ENCODE measurements at regions not wholly inside any gene's neighbourhood (a gene's known extent, or its start where the extent isn't known, plus 50 kb on each side); places are given as distances from the start of the nearest gene placed in this dataset.

- TF ChIP-seq CTCF (IDR thresholded peaks at IDR 0.05; ENCODE audit: low read depth, low read length, poor library complexity, severe bottlenecking) (no peak), EZH2phosphoT487 (IDR thresholded peaks at IDR 0.05; ENCODE audit: borderline replicate concordance, low read length) (no peak)
Observed at GRCh38 chr2:13916066-13916465, 716.5 kb upstream of the LRATD1 start.

Data from DOHH2 (cell line).